HL-60 (cell line): ENCODE measurements at regions not wholly inside any gene's neighbourhood (a gene's known extent, or its start where the extent isn't known, plus 50 kb on each side); places are given as distances from the start of the nearest gene placed in this dataset.

Experiments used
- DNase-seq, 2 experiments: peaks; one replicate each; pipeline ENCODE4 v3.0.0-alpha.2; 2010 to 2020; ENCODE audit warnings: low read depth in 1 of 2, low spot score in 1 of 2
- H3K27ac ChIP-seq: fragments of 250-450 bp; sonication (Bioruptor Pico); replicated peaks from 2 replicates; pipeline ENCODE4 v1.5.1; 2020; ENCODE audit warnings: mild to moderate bottlenecking, moderate library complexity
- H3K27me3 ChIP-seq: fragments of 250-450 bp; sonication (Bioruptor Pico); 2 replicates; pipeline ENCODE4 v1.5.1; 2021; ENCODE audit warnings: mild to moderate bottlenecking, moderate library complexity; ENCODE audit not compliant: insufficient read depth, poor library complexity, severe bottlenecking
- H3K4me3 ChIP-seq: replicated peaks from 2 replicates; pipeline ENCODE4 v1.5.1; 2011; ENCODE audit warnings: mild to moderate bottlenecking, control low read depth, low read length; ENCODE audit not compliant: insufficient read depth
- CTCF ChIP-seq: IDR thresholded peaks from one replicate; pipeline ENCODE4 v1.5.1; 2011; ENCODE audit warnings: low read length, control low read depth, inconsistent platforms; ENCODE audit not compliant: insufficient read depth
- GABPA ChIP-seq: IDR thresholded peaks from 2 replicates; pipeline ENCODE4 v1.6.1; 2012; ENCODE audit warnings: low read depth
- POLR2AphosphoS5 ChIP-seq: IDR thresholded peaks from 2 replicates; pipeline ENCODE4 v1.6.1; 2012; ENCODE audit warnings: low read depth
- REST ChIP-seq: IDR thresholded peaks from 2 replicates; pipeline ENCODE4 v1.6.1; 2012; ENCODE audit warnings: low read depth; ENCODE audit not compliant: insufficient replicate concordance
- SPI1 ChIP-seq: IDR thresholded peaks from 2 replicates; pipeline ENCODE4 v1.6.1; 2012; ENCODE audit warnings: low read depth, mild to moderate bottlenecking, borderline replicate concordance

GRCh38 chr20:24309596-24309995 lies 159.8 kb upstream of the SYNDIG1 start:
- H3K27me3 ChIP-seq = no peaks in the 10 kb centered on the region
- H3K4me3 ChIP-seq = no peak overlapping the region
- no peak for DNase-seq
- no peak for TF ChIP-seq POLR2AphosphoS5
- H3K27ac ChIP-seq = no peak overlapping the region

- DNase-seq = peak in 1 of 2 experiments; percentile 48
- Histone ChIP-seq H3K27me3 (no peaks in the 10 kb centered on the region), H3K4me3 (no peak overlapping the region), H3K27ac (no peak overlapping the region)
- no peak for TF ChIP-seq CTCF
Observed at GRCh38 chr20:24305371-24305770, 164.1 kb upstream of the SYNDIG1 start.

GRCh38 chr20:24304291-24304690 lies 165.1 kb upstream of the SYNDIG1 start:
- H3K27me3 ChIP-seq = no peaks in the 10 kb centered on the region
- DNase-seq = no peak
- TF ChIP-seq CTCF = no peak
- no peak for TF ChIP-seq SPI1
- TF ChIP-seq POLR2AphosphoS5 = no peak
- TF ChIP-seq GABPA = no peak
- TF ChIP-seq REST = no peak
- no peak overlapping the region for H3K4me3 ChIP-seq
- H3K27ac ChIP-seq = no peak overlapping the region

- H3K4me3 ChIP-seq = no peak overlapping the region
- no peak overlapping the region for H3K27ac ChIP-seq
- no peak for DNase-seq
- TF ChIP-seq SPI1 (no peak), GABPA (no peak), POLR2AphosphoS5 (no peak), REST (no peak), CTCF (no peak)
- no peaks in the 10 kb centered on the region for H3K27me3 ChIP-seq
Observed at GRCh38 chr20:24303393-24304170, 165.8 kb upstream of the SYNDIG1 start.
